Mammary epithelial cell (primary cell): ENCODE measurements at regions not wholly inside any gene's neighbourhood (a gene's known extent, or its start where the extent isn't known, plus 50 kb on each side); places are given as distances from the start of the nearest gene placed in this dataset.

Experiments used
- CTCF ChIP-seq, 2 donors: IDR thresholded peaks in 1 of 2; conservative IDR thresholded peaks in 1 of 2; 2 replicates each; pipeline ENCODE4 v1.5.1; 2011 to 2012; ENCODE audit warnings: inconsistent platforms in 2 of 2, low read length in 2 of 2, mild to moderate bottlenecking in 2 of 2, control low read depth in 1 of 2, low read depth in 1 of 2; ENCODE audit not compliant: insufficient read depth in 1 of 2; ENCODE audit errors: extremely low read depth in 1 of 2
- EZH2 ChIP-seq: IDR thresholded peaks from 2 replicates; pipeline ENCODE4 v1.6.1; 2012; ENCODE audit warnings: low read length, inconsistent platforms, borderline replicate concordance

- no peak for TF ChIP-seq CTCF (conservative IDR thresholded peaks at IDR 0.05 in 1 of 2, IDR thresholded peaks at IDR 0.05 in 1 of 2; ENCODE audit: extremely low read depth in 1 of 2, insufficient read depth in 1 of 2, low read depth in 1 of 2, low read length in 2 of 2)
- no peak for TF ChIP-seq EZH2
Observed at GRCh38 chr2:107625982-107626381, 200.7 kb upstream of the RGPD4 start.
